K562 (cell line): ENCODE measurements at regions not wholly inside any gene's neighbourhood (a gene's known extent, or its start where the extent isn't known, plus 50 kb on each side); places are given as distances from the start of the nearest gene placed in this dataset.
A peak's percentile ranks its signal among the peaks of the same experiment; 100 is the strongest.

Source experiments
- ATAC-seq: fragments of 200-7000 bp; cut with Tn5 transposase; 3 replicates; pipeline ENCODE4 v1.9.1; 2020; ENCODE audit warnings: moderate library complexity
- BruUV-seq: library from RNA; stranded (reverse); fragments of 400-500 nt; replicated peaks from 2 replicates; lab custom pipeline; 2021; lab: Mats Ljungman, UMichigan
- CTCF ChIA-PET: fragments of 300-600 bp; formaldehyde crosslinking; extraction: SDS; loops from one replicate; lab custom pipeline; 2021; ENCODE audit warnings: low intra/inter-chr PET ratio; lab: Yijun Ruan, JAX
- POLR2A ChIA-PET: fragments of 300-600, 350-650 bp; sonication (Branson Sonifier 250); formaldehyde crosslinking; extraction: SDS; loops from one replicate; lab custom pipeline; 2021; ENCODE audit warnings: antibody characterized with exemption, inconsistent platforms; lab: Yijun Ruan, JAX
- DNase-seq, 4 experiments: peaks; one replicate each; pipeline versions ENCODE4 v3.0.0 to v3.0.0-alpha.2; 2011 to 2018; ENCODE audit warnings: low spot score in 3 of 4, mixed read lengths in 3 of 4; ENCODE audit errors: extremely low read depth in 1 of 4
- FAIRE-seq: peaks from 2 replicates; lab custom pipeline; 2011; peaks lifted over from hg19 to GRCh38; lab: Jason Lieb, UNC
- H2AFZ ChIP-seq: 2 replicates; pipeline ENCODE4 v1.6.0; 2011; ENCODE audit warnings: low read depth, low read length, control low read depth, inconsistent platforms
- H3K27ac ChIP-seq: fragments of 200-600 bp; 3 replicates; pipeline ENCODE4 v1.8.0; 2011; ENCODE audit warnings: low read depth, mild to moderate bottlenecking, control low read depth, inconsistent platforms, low read length, moderate library complexity, mixed read lengths; ENCODE audit errors: extremely low read depth
- H3K27me3 ChIP-seq, 2 experiments: fragments of 300-600 bp in 1 of 2; 2 replicates in 1 of 2; 3 replicates in 1 of 2; pipeline versions ENCODE4 v1.6.0 to v1.8.0; 2011; ENCODE audit warnings: inconsistent platforms in 2 of 2, low read length in 2 of 2, mild to moderate bottlenecking in 1 of 2, mixed read lengths in 1 of 2, moderate library complexity in 1 of 2; ENCODE audit not compliant: control insufficient read depth in 2 of 2, insufficient read depth in 2 of 2
- H3K36me3 ChIP-seq: fragments of 300-600 bp; 3 replicates; pipeline ENCODE4 v1.8.0; 2011; ENCODE audit warnings: mild to moderate bottlenecking, low read length, inconsistent platforms; ENCODE audit not compliant: control insufficient read depth, insufficient read depth
- H3K4me1 ChIP-seq, 2 experiments: fragments of 200-600 bp in 1 of 2; replicated peaks in 1 of 2; 2 replicates in 1 of 2; 3 replicates in 1 of 2; pipeline versions ENCODE4 v1.5.1 to v1.8.0; 2011; ENCODE audit warnings: inconsistent platforms in 2 of 2, low read length in 2 of 2, mild to moderate bottlenecking in 1 of 2, mixed read lengths in 1 of 2, moderate library complexity in 1 of 2; ENCODE audit not compliant: control insufficient read depth in 2 of 2, insufficient read depth in 2 of 2
- H3K4me2 ChIP-seq: 2 replicates; pipeline ENCODE4 v1.6.1; 2011; ENCODE audit warnings: low read length, control low read depth, inconsistent platforms, mixed read lengths; ENCODE audit not compliant: insufficient read depth
- H3K4me3 ChIP-seq: fragments of 200-600 bp; sonication (generic), shearing (Covaris generic); 2 replicates; pipeline ENCODE4 v1.5.1; 2016; ENCODE audit warnings: control low read depth, inconsistent platforms
- H3K79me2 ChIP-seq: fragments of 200-600 bp; 3 replicates; pipeline ENCODE4 v1.8.0; 2011; ENCODE audit warnings: low read length, inconsistent platforms; ENCODE audit not compliant: control insufficient read depth, insufficient read depth
- H3K9ac ChIP-seq, 2 experiments: 2 replicates each; pipeline versions ENCODE4 v1.6.0 to v1.6.1; 2011; ENCODE audit warnings: low read depth in 2 of 2, low read length in 2 of 2, control low read depth in 1 of 2, inconsistent platforms in 1 of 2, mild to moderate bottlenecking in 1 of 2, mixed read lengths in 1 of 2; ENCODE audit not compliant: insufficient read depth in 1 of 2
- H3K9me1 ChIP-seq: one replicate; pipeline ENCODE4 v1.6.0; 2011; ENCODE audit warnings: inconsistent platforms, mild to moderate bottlenecking, low read length, moderate library complexity; ENCODE audit not compliant: control insufficient read depth, insufficient read depth
- H3K9me3 ChIP-seq: replicated peaks from 2 replicates; pipeline ENCODE4 v1.5.1; 2011; ENCODE audit warnings: low read depth, low read length, inconsistent platforms; ENCODE audit not compliant: control insufficient read depth, insufficient read depth
- H4K20me1 ChIP-seq: replicated peaks from 2 replicates; pipeline ENCODE4 v1.6.1; 2011; ENCODE audit warnings: low read length, inconsistent platforms, mixed read lengths; ENCODE audit not compliant: control insufficient read depth, insufficient read depth
- HDAC2 ChIP-seq: fragments of 450-650 bp; IDR thresholded peaks from 2 replicates; pipeline ENCODE4 v1.6.1; 2016; ENCODE audit warnings: mild to moderate bottlenecking
- ILF3 ChIP-seq: fragments of 450-650 bp; IDR thresholded peaks from 2 replicates; pipeline ENCODE4 v1.6.1; 2018; ENCODE audit warnings: antibody characterized with exemption, mild to moderate bottlenecking, moderate library complexity, borderline replicate concordance
- JUND ChIP-seq, 2 experiments: IDR thresholded peaks; 2 replicates in 1 of 2; 3 replicates in 1 of 2; pipeline ENCODE4 v1.6.1; 2011; ENCODE audit warnings: borderline replicate concordance in 2 of 2, low read depth in 2 of 2, low read length in 2 of 2, improper control_type of control experiment in 1 of 2, missing biosample characterization in 1 of 2, missing genetic modification characterization in 1 of 2, missing genetic modification reagents in 1 of 2
- STAT5B ChIP-seq: fragments of 250-450 bp; sonication (Bioruptor Pico); IDR thresholded peaks from 2 replicates; pipeline ENCODE4 v1.8.0; 2021; ENCODE audit warnings: mild to moderate bottlenecking, inconsistent platforms
- TAF9B ChIP-seq: fragments of 450-650 bp; IDR thresholded peaks from 2 replicates; pipeline ENCODE4 v1.6.1; 2018; ENCODE audit warnings: mild to moderate bottlenecking; ENCODE audit not compliant: partially characterized antibody
- TEAD2 ChIP-seq: fragments of 450-650 bp; IDR thresholded peaks from 2 replicates; pipeline ENCODE4 v1.6.1; 2016; ENCODE audit warnings: missing genetic modification characterization, control low read depth, missing compliant biosample characterization
- ZFX ChIP-seq: sonication (generic); formaldehyde crosslinking; IDR thresholded peaks from 2 replicates; pipeline ENCODE4 v1.8.0; 2022; ENCODE audit warnings: mild to moderate bottlenecking, missing genetic modification reagents, moderate library complexity
- ZKSCAN3 ChIP-seq: fragments of 250-450 bp; sonication (Bioruptor Pico); IDR thresholded peaks from 2 replicates; pipeline ENCODE4 v1.4.0; 2020
- WGBS: fragments of 100-300 bp; shearing (Covaris generic); methylation state at CpG from one replicate; pipeline ENCODE4 v1.1.6; 2016; ENCODE audit warnings: low coverage, mixed read lengths; ENCODE audit not compliant: insufficient coverage; ENCODE audit errors: missing lambda C conversion rate; 5-methylcytosine and 5-hydroxymethylcytosine counted together
- in situ Hi-C: fragments of 300-500 bp; cut with MboI; formaldehyde crosslinking; loops from 4 replicates; pipeline ENCODE4 v1.15.0; 2018; ENCODE audit warnings: inconsistent platforms, mixed read lengths
- intact Hi-C: fragments of 100-400 bp; cut with micrococcal nuclease; formaldehyde crosslinking; loops from 2 replicates; pipeline ENCODE4 v1.14.2; 2022
- TF ChIP-seq, protein P1 (sequence below): sonication (generic); formaldehyde crosslinking; IDR thresholded peaks from 2 replicates; pipeline ENCODE4 v1.8.0; 2022; ENCODE audit warnings: missing genetic modification reagents, mild to moderate bottlenecking, borderline replicate concordance

DNA sequence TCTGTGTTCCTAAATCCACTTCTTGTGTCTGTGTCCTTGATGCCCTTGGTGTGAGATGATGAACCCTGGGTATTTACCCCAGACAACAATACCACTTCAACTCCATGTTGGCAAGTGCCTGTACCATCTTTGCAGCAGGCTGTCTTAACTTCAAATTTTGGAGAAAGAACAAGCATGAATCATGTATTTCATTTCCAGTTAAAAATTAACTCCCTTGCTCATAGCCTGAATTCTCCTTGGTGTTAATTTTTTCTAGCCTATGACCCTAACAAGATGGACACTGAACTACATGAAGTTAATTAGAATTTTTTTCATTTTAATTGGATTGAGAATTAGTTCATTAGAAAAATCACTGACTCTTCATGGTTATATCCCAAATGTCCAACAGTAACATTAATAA, 267.8 kb upstream of the INTU start:
- no peak for DNase-seq
- no peak overlapping the region for H2AFZ ChIP-seq
- intact Hi-C loops (no loop called here), in situ Hi-C loops (no loop called here)
- CTCF ChIA-PET: no interaction called here
- no peaks in the 10 kb centered on the region for H3K9me1 ChIP-seq
- BruUV-seq: no TSS peak
- H3K9ac ChIP-seq: no peak overlapping the region
- POLR2A ChIA-PET: no interaction called here
- H3K4me1 ChIP-seq: no peaks in the 10 kb centered on the region
- H3K4me2 ChIP-seq: no peak overlapping the region
- H3K79me2 ChIP-seq: no peaks in the 10 kb centered on the region
- no peak overlapping the region for H3K4me3 ChIP-seq
- peaks cover 0 to 5% of the 10 kb centered on the region in 2 experiments; a peak in 1 of 5 replicates for H3K27me3 ChIP-seq
- H4K20me1 ChIP-seq: no peaks in the 10 kb centered on the region
- no peak for TF ChIP-seq TEAD2
- no peak for TF ChIP-seq ZKSCAN3
- no peak for TF ChIP-seq STAT5B (CRISPR knock-in tag)
- TF ChIP-seq ZFX: no peak
- TF ChIP-seq HDAC2: no peak
- TF ChIP-seq TAF9B: no peak
- TF ChIP-seq ILF3: no peak
- ATAC-seq: no peak
- H3K27ac ChIP-seq: no peak overlapping the region
- H3K9me3 ChIP-seq: no peaks in the 10 kb centered on the region
- no peak for FAIRE-seq
- H3K36me3 ChIP-seq: no peaks in the 10 kb centered on the region

DNA sequence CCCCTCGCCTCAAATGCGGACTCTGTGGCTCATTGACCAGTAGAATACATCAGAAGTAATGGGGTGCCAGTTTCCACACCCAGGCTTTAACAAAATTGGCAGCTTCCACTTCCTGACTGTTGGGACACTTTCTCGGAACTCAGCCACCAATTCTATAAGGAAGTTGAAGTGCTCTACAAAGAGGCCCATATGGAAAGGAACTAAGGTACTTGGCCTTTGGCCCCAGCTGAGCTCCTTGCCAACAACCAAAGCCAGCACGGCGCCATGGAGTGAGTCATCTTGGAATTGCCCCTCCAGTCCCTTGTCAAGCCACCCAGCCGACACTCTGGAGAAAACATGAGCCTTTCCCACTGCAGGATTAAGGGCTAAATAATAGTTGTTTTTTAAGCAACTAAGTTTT, 262.2 kb upstream of the INTU start:
- no TSS peak for BruUV-seq
- Histone ChIP-seq H3K79me2 (no peaks in the 10 kb centered on the region), H3K36me3 (no peaks in the 10 kb centered on the region), H3K4me2 (no peak overlapping the region), H3K27me3 (peaks cover 0 to 5% of the 10 kb centered on the region in 2 experiments; a peak in 1 of 5 replicates), H3K9ac (no peak overlapping the region), H3K9me3 (no peaks in the 10 kb centered on the region), H4K20me1 (no peaks in the 10 kb centered on the region), H2AFZ (no peak overlapping the region), H3K4me1 (no peaks in the 10 kb centered on the region; a peak in 1 of 5 replicates), H3K4me3 (no peak overlapping the region), H3K27ac (no peak overlapping the region), H3K9me1 (no peaks in the 10 kb centered on the region)
- WGBS: 0% methylated on average over 6 of the region's 6 CpGs
- ATAC-seq (no peak), FAIRE-seq (no peak), DNase-seq (peak in 1 of 4 experiments; percentile 3)
- in situ Hi-C loops (no loop called here), intact Hi-C loops (no loop called here)
- POLR2A ChIA-PET: no interaction called here
- CTCF ChIA-PET: no interaction called here
- TF ChIP-seq JUND (IDR thresholded peaks at IDR 0.05; ENCODE audit: borderline replicate concordance, low read depth, low read length): 0 out of 2 replicates have a peak, but pooled peaks have one; percentile 32
- TF ChIP-seq JUND (tag; IDR thresholded peaks at IDR 0.05; ENCODE audit: borderline replicate concordance, low read depth, low read length): no peak; the same call in 2 of the 3 replicates
- TF ChIP-seq, protein P1, sequence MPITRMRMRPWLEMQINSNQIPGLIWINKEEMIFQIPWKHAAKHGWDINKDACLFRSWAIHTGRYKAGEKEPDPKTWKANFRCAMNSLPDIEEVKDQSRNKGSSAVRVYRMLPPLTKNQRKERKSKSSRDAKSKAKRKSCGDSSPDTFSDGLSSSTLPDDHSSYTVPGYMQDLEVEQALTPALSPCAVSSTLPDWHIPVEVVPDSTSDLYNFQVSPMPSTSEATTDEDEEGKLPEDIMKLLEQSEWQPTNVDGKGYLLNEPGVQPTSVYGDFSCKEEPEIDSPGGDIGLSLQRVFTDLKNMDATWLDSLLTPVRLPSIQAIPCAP (CRISPR knock-in tag): no peak
